HepG2 (cell line): ENCODE measurements at regions not wholly inside any gene's neighbourhood (a gene's known extent, or its start where the extent isn't known, plus 50 kb on each side); places are given as distances from the start of the nearest gene placed in this dataset.

Experiments
- AHR ChIP-seq: IDR thresholded peaks from 2 replicates; pipeline ENCODE4 v1.6.1; 2018; ENCODE audit warnings: missing genetic modification reagents, missing compliant biosample characterization
- BHLHE40 ChIP-seq: IDR thresholded peaks from 2 replicates; pipeline ENCODE4 v1.6.1; 2011; ENCODE audit warnings: low read length, improper control_type of control experiment
- CCDC6 ChIP-seq: sonication (generic); formaldehyde crosslinking; IDR thresholded peaks from 2 replicates; pipeline ENCODE4 v1.8.1; 2022; ENCODE audit warnings: mild to moderate bottlenecking, missing genetic modification reagents, moderate library complexity
- DNMT1 ChIP-seq: sonication (generic); formaldehyde crosslinking; IDR thresholded peaks from 2 replicates; pipeline ENCODE4 v1.5.1; 2020; ENCODE audit warnings: mild to moderate bottlenecking, missing genetic modification reagents
- EHMT2 ChIP-seq: fragments of 200-600 bp; sonication (generic); IDR thresholded peaks from 2 replicates; pipeline ENCODE4 v1.7.0; 2017; ENCODE audit warnings: antibody characterized with exemption, low read depth, low read length, borderline replicate concordance
- HNRNPLL ChIP-seq: fragments of 200-400 bp; formaldehyde crosslinking; IDR thresholded peaks from 2 replicates; pipeline ENCODE4 v1.6.1; 2017; ENCODE audit warnings: mild to moderate bottlenecking, low read depth, low read length; ENCODE audit not compliant: poor library complexity, severe bottlenecking
- ISL2 ChIP-seq: sonication (generic); formaldehyde crosslinking; IDR thresholded peaks from 2 replicates; pipeline ENCODE4 v1.5.0; 2020; ENCODE audit warnings: missing genetic modification reagents
- KLF15 ChIP-seq: sonication (generic); formaldehyde crosslinking; IDR thresholded peaks from 2 replicates; pipeline ENCODE4 v1.8.1; 2023; ENCODE audit warnings: borderline replicate concordance, mild to moderate bottlenecking, inconsistent platforms, missing genetic modification reagents, mixed read lengths
- MAF1 ChIP-seq: sonication (generic); formaldehyde crosslinking; IDR thresholded peaks from 2 replicates; pipeline ENCODE4 v1.5.0; 2020; ENCODE audit warnings: missing genetic modification reagents, borderline replicate concordance
- MTA3 ChIP-seq: sonication (generic); formaldehyde crosslinking; IDR thresholded peaks from 2 replicates; pipeline ENCODE4 v1.4.0; 2020; ENCODE audit warnings: missing genetic modification reagents
- RBAK ChIP-seq: sonication (generic); formaldehyde crosslinking; IDR thresholded peaks from 2 replicates; pipeline ENCODE4 v1.5.1; 2020; ENCODE audit warnings: mild to moderate bottlenecking, missing genetic modification reagents
- WIZ ChIP-seq: sonication (generic); formaldehyde crosslinking; IDR thresholded peaks from 2 replicates; pipeline ENCODE4 v1.5.1; 2020; ENCODE audit warnings: mild to moderate bottlenecking, missing genetic modification reagents
- ZBTB7B ChIP-seq: sonication (generic); formaldehyde crosslinking; IDR thresholded peaks from 2 replicates; pipeline ENCODE4 v1.4.0; 2020; ENCODE audit warnings: missing genetic modification reagents
- ZIK1 ChIP-seq: sonication (generic); formaldehyde crosslinking; IDR thresholded peaks from 2 replicates; pipeline ENCODE4 v1.5.0; 2020; ENCODE audit warnings: mild to moderate bottlenecking, low read depth, missing genetic modification reagents, borderline replicate concordance
- ZNF383 ChIP-seq: sonication (generic); formaldehyde crosslinking; IDR thresholded peaks from 2 replicates; pipeline ENCODE4 v1.4.0; 2020; ENCODE audit warnings: missing genetic modification reagents, mild to moderate bottlenecking, borderline replicate concordance
- ZNF44 ChIP-seq: sonication (generic); formaldehyde crosslinking; IDR thresholded peaks from 2 replicates; pipeline ENCODE4 v1.5.1; 2020; ENCODE audit warnings: mild to moderate bottlenecking, missing genetic modification reagents
- ZNF552 ChIP-seq: sonication (generic); formaldehyde crosslinking; IDR thresholded peaks from 2 replicates; pipeline ENCODE4 v1.9.0; 2022; ENCODE audit warnings: missing genetic modification reagents, mild to moderate bottlenecking, borderline replicate concordance
- ZNF816 ChIP-seq: sonication (generic); formaldehyde crosslinking; IDR thresholded peaks from 2 replicates; pipeline ENCODE4 v1.8.0; 2022; ENCODE audit warnings: missing genetic modification reagents, mild to moderate bottlenecking, borderline replicate concordance
- ZSCAN20 ChIP-seq: sonication (generic); formaldehyde crosslinking; IDR thresholded peaks from 2 replicates; pipeline ENCODE4 v1.4.0; 2020; ENCODE audit warnings: missing genetic modification reagents, mild to moderate bottlenecking, borderline replicate concordance
- ZSCAN29 ChIP-seq: sonication (generic); formaldehyde crosslinking; conservative IDR thresholded peaks from 2 replicates; pipeline ENCODE4 v1.4.0; 2020; ENCODE audit warnings: mild to moderate bottlenecking, missing genetic modification reagents
- TF ChIP-seq, protein P1 (sequence below): sonication (generic); formaldehyde crosslinking; IDR thresholded peaks from 2 replicates; pipeline ENCODE4 v1.9.0; 2021; ENCODE audit warnings: missing genetic modification reagents, mild to moderate bottlenecking, borderline replicate concordance
- TF ChIP-seq, protein P2 (sequence below): sonication (generic); formaldehyde crosslinking; IDR thresholded peaks from 2 replicates; pipeline ENCODE4 v1.8.1; 2023; ENCODE audit warnings: mild to moderate bottlenecking, missing genetic modification reagents
- TF ChIP-seq, protein P3 (sequence below): sonication (generic); formaldehyde crosslinking; IDR thresholded peaks from 2 replicates; pipeline ENCODE4 v1.4.0; 2020; ENCODE audit warnings: missing genetic modification reagents

DNA sequence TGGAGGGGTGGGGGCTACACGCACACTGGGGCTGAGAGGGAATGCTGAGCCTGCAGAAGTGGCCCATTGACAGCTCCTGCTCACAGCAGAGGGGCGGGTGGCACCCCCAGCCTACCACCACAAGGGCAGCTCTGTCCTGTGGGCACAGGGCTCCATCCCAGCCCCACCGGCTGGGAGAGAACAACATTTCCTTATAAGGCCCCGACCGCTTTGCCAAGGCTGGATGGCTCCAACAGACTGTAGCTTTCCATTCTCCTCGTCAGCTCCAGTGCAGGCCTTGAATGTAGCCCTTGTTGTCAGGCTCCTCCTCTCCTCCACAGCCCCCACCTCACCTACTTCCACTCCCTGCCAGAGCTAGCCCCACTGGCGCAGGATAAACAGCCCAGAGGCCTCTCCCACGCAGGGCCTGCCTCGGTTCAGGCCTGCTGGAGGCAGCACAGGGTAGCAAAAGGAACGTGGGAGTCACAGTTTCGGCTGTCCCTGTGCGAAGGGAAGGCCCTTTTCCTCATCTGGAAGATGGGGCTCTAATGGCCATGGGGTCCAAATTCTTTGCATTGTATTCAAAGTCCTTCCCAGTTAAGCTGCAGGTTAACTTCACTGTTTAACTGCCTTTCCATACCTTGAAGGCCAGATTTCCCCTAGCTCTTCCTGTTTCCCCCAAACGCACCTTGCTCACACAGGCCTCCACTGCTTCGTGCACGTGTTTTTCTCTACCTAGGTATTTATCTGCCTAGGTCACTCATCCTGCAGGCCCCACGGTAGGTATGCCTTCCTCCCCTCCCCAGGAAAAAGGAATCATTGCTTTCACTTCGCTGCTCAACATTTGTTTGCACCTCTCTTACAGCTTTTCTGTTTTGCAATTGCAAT is 101.6 kb upstream of the LPP start (continued):
- no peak for TF ChIP-seq BHLHE40
- TF ChIP-seq WIZ = no peak
- TF ChIP-seq, protein P1, sequence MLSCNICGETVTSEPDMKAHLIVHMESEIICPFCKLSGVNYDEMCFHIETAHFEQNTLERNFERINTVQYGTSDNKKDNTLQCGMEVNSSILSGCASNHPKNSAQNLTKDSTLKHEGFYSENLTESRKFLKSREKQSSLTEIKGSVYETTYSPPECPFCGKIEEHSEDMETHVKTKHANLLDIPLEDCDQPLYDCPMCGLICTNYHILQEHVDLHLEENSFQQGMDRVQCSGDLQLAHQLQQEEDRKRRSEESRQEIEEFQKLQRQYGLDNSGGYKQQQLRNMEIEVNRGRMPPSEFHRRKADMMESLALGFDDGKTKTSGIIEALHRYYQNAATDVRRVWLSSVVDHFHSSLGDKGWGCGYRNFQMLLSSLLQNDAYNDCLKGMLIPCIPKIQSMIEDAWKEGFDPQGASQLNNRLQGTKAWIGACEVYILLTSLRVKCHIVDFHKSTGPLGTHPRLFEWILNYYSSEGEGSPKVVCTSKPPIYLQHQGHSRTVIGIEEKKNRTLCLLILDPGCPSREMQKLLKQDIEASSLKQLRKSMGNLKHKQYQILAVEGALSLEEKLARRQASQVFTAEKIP (CRISPR knock-in tag) = no peak
- 0 out of 2 replicates have a peak, but pooled peaks have one; percentile 56 for TF ChIP-seq ZSCAN29 (CRISPR knock-in tag)
- TF ChIP-seq MAF1 (CRISPR knock-in tag) = 0 out of 2 replicates have a peak, but pooled peaks have one; percentile 56
- no peak for TF ChIP-seq MTA3 (CRISPR knock-in tag)
- TF ChIP-seq, protein P2, sequence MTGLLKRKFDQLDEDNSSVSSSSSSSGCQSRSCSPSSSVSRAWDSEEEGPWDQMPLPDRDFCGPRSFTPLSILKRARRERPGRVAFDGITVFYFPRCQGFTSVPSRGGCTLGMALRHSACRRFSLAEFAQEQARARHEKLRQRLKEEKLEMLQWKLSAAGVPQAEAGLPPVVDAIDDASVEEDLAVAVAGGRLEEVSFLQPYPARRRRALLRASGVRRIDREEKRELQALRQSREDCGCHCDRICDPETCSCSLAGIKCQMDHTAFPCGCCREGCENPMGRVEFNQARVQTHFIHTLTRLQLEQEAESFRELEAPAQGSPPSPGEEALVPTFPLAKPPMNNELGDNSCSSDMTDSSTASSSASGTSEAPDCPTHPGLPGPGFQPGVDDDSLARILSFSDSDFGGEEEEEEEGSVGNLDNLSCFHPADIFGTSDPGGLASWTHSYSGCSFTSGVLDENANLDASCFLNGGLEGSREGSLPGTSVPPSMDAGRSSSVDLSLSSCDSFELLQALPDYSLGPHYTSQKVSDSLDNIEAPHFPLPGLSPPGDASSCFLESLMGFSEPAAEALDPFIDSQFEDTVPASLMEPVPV (CRISPR knock-in tag) = no peak
- peak; percentile 55 for TF ChIP-seq HNRNPLL
- no peak for TF ChIP-seq ZNF383 (CRISPR knock-in tag)
- no peak for TF ChIP-seq EHMT2
- no peak; the same call in 1 of the 2 replicates for TF ChIP-seq ZNF816 (CRISPR knock-in tag)
- no peak for TF ChIP-seq KLF15
- no peak; the same call in 1 of the 2 replicates for TF ChIP-seq ZIK1 (CRISPR knock-in tag)
- no peak for TF ChIP-seq ISL2
- peak; percentile 58; the same call in 1 of the 2 replicates for TF ChIP-seq CCDC6 (CRISPR knock-in tag)
- TF ChIP-seq RBAK = no peak
- TF ChIP-seq ZBTB7B (CRISPR knock-in tag) = no peak; the same call in 1 of the 2 replicates
- TF ChIP-seq, protein P3, sequence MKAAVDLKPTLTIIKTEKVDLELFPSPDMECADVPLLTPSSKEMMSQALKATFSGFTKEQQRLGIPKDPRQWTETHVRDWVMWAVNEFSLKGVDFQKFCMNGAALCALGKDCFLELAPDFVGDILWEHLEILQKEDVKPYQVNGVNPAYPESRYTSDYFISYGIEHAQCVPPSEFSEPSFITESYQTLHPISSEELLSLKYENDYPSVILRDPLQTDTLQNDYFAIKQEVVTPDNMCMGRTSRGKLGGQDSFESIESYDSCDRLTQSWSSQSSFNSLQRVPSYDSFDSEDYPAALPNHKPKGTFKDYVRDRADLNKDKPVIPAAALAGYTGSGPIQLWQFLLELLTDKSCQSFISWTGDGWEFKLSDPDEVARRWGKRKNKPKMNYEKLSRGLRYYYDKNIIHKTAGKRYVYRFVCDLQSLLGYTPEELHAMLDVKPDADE (CRISPR knock-in tag) = no peak
- no peak for TF ChIP-seq ZNF552 (CRISPR knock-in tag)
- peak; percentile 79; the same call in 1 of the 2 replicates for TF ChIP-seq ZNF44 (CRISPR knock-in tag)
- no peak for TF ChIP-seq DNMT1 (CRISPR knock-in tag)
- no peak for TF ChIP-seq ZSCAN20 (CRISPR knock-in tag)
- TF ChIP-seq AHR = 0 out of 2 replicates have a peak, but pooled peaks have one; percentile 42
